ENCODE measurements at regions not wholly inside any gene's neighbourhood (a gene's known extent, or its start where the extent isn't known, plus 50 kb on each side); places are given as distances from the start of the nearest gene placed in this dataset.

- CTCF ChIA-PET: no interaction called here
- Histone ChIP-seq H3K4me3 (ENCODE audit: low read length) (no peak overlapping the region), H3K27ac (ENCODE audit: low read depth in 1 of 2, low read length in 2 of 2) (no peak overlapping the region), H3K27me3 (ENCODE audit: control insufficient read depth in 1 of 2, insufficient read depth in 2 of 2, low read length in 2 of 2) (no peaks in the 10 kb centered on the region), H3K36me3 (ENCODE audit: insufficient read depth, low read length) (no peaks in the 10 kb centered on the region), H3K4me1 (ENCODE audit: insufficient read depth, low read length) (no peaks in the 10 kb centered on the region), H3K9me3 (ENCODE audit: control insufficient read depth in 1 of 2, insufficient read depth in 1 of 2, low read length in 2 of 2) (no peaks in the 10 kb centered on the region)
- ATAC-seq (ENCODE audit: poor library complexity): no peak
- Mint-ChIP-seq H3K27me3 (peaks cover 6% of the 10 kb centered on the region), H3K4me1 (ENCODE audit: low read depth) (no peaks in the 10 kb centered on the region), H3K9me3 (no peaks in the 10 kb centered on the region), H3K36me3 (ENCODE audit: low read depth) (no peaks in the 10 kb centered on the region), H3K27ac (no peak overlapping the region), H3K4me3 (no peak overlapping the region)
- TF ChIP-seq, protein P1, sequence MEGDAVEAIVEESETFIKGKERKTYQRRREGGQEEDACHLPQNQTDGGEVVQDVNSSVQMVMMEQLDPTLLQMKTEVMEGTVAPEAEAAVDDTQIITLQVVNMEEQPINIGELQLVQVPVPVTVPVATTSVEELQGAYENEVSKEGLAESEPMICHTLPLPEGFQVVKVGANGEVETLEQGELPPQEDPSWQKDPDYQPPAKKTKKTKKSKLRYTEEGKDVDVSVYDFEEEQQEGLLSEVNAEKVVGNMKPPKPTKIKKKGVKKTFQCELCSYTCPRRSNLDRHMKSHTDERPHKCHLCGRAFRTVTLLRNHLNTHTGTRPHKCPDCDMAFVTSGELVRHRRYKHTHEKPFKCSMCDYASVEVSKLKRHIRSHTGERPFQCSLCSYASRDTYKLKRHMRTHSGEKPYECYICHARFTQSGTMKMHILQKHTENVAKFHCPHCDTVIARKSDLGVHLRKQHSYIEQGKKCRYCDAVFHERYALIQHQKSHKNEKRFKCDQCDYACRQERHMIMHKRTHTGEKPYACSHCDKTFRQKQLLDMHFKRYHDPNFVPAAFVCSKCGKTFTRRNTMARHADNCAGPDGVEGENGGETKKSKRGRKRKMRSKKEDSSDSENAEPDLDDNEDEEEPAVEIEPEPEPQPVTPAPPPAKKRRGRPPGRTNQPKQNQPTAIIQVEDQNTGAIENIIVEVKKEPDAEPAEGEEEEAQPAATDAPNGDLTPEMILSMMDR (IDR thresholded peaks at IDR 0.05): no peak
- no peak for DNase-seq
- intact Hi-C loops (cut with DNase I, micrococcal nuclease): no loop called here
- POLR2A ChIA-PET: no interaction called here
These were observed 63.7 kb upstream of the HNMT start for GRCh38 chr2:137900421-137901141.

DNA sequence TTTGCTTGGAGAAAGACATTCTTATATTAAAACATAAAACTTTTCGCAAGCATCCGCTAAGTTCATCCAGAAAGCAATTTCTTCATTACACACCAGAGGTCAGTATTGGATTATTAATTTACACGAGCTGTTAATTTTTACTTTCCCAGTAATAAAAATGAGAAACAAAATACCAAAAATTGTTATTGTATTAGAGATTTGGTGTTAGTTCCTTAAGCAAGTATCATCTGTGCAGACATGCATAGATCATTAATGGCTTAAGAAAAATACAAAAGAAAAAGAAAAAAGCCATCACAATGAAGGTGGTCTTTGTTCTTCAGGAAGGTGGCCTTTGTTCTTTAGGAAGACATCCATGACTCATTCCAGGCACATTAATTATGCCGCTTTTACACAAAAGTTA is 53.6 kb upstream of the HNMT start:
- TF ChIP-seq, protein P1 (IDR thresholded peaks at IDR 0.05): no peak
- no peak overlapping the region for H3K27ac ChIP-seq (ENCODE audit: low read depth in 1 of 2, low read length in 2 of 2)
- ATAC-seq (ENCODE audit: poor library complexity): no peak
- no peaks in the 10 kb centered on the region for H3K9me3 ChIP-seq (ENCODE audit: control insufficient read depth in 1 of 2, insufficient read depth in 1 of 2, low read length in 2 of 2)
- H3K4me1 Mint-ChIP-seq (ENCODE audit: low read depth): no peaks in the 10 kb centered on the region
- POLR2A ChIA-PET: no interaction called here
- H3K27ac Mint-ChIP-seq: no peak overlapping the region
- intact Hi-C loops (cut with DNase I, micrococcal nuclease): no loop called here
- peak in 2 of 14 experiments; percentile 2 to 4 for DNase-seq
- CTCF ChIA-PET: interaction anchor here (1.6 kb wide), 1 partner anchor 916 kb away, joined by 3 read pairs; no protein-coding TSS in a partner anchor
- H3K36me3 Mint-ChIP-seq (ENCODE audit: low read depth): no peaks in the 10 kb centered on the region
- H3K4me1 ChIP-seq (ENCODE audit: insufficient read depth, low read length): no peaks in the 10 kb centered on the region
- H3K27me3 ChIP-seq (ENCODE audit: control insufficient read depth in 1 of 2, insufficient read depth in 2 of 2, low read length in 2 of 2): no peaks in the 10 kb centered on the region
- no peaks in the 10 kb centered on the region for H3K36me3 ChIP-seq (ENCODE audit: insufficient read depth, low read length)
- H3K4me3 ChIP-seq (ENCODE audit: low read length): no peak overlapping the region
- H3K27me3 Mint-ChIP-seq: peaks cover 6% of the 10 kb centered on the region
- H3K4me3 Mint-ChIP-seq: no peak overlapping the region
- H3K9me3 Mint-ChIP-seq: no peaks in the 10 kb centered on the region

DNA sequence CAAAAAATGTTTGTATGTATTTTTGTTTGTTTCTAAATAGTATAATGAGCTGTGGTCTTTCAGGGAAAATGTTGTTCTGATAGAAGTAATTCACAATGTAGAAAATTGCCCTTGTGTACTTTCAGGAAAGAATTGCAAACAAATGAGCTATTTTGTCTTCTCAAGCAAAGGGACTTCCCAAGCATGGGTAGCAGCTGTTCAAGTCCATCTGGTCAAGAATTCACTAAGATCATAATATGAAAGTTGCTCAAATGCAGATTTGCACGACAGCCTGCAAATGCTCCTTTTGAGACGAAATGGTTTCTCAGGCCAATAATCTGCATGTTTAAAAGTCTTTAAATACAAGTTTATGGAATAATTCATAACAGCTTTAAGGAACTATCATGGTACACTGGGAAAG is 51.9 kb upstream of the HNMT start:
- intact Hi-C loops (cut with DNase I, micrococcal nuclease): no loop called here
- CTCF ChIA-PET: no interaction called here
- H3K27me3 Mint-ChIP-seq: peaks cover 6% of the 10 kb centered on the region

More for the DNA sequence above, 51.9 kb upstream of the HNMT start:
- Histone ChIP-seq H3K36me3 (ENCODE audit: insufficient read depth, low read length) (no peaks in the 10 kb centered on the region), H3K27me3 (ENCODE audit: control insufficient read depth in 1 of 2, insufficient read depth in 2 of 2, low read length in 2 of 2) (no peaks in the 10 kb centered on the region), H3K9me3 (ENCODE audit: control insufficient read depth in 1 of 2, insufficient read depth in 1 of 2, low read length in 2 of 2) (no peaks in the 10 kb centered on the region), H3K4me1 (ENCODE audit: insufficient read depth, low read length) (no peaks in the 10 kb centered on the region), H3K27ac (ENCODE audit: low read depth in 1 of 2, low read length in 2 of 2) (no peak overlapping the region), H3K4me3 (ENCODE audit: low read length) (no peak overlapping the region)
- Mint-ChIP-seq H3K4me1 (ENCODE audit: low read depth) (no peaks in the 10 kb centered on the region), H3K36me3 (ENCODE audit: low read depth) (no peaks in the 10 kb centered on the region), H3K4me3 (no peak overlapping the region), H3K9me3 (no peaks in the 10 kb centered on the region), H3K27ac (no peak overlapping the region)
- TF ChIP-seq, protein P1 (IDR thresholded peaks at IDR 0.05): no peak
- DNase-seq (no peak), ATAC-seq (ENCODE audit: poor library complexity) (no peak)
- POLR2A ChIA-PET: no interaction called here

Data from CD4-positive, alpha-beta T cell (primary cell).